ENCODE measurements at regions not wholly inside any gene's neighbourhood (a gene's known extent, or its start where the extent isn't known, plus 50 kb on each side); places are given as distances from the start of the nearest gene placed in this dataset.

- TF ChIP-seq RARB (CRISPR knock-in tag; IDR thresholded peaks at IDR 0.05), result no peak
- TF ChIP-seq ZFP3 (CRISPR knock-in tag; IDR thresholded peaks at IDR 0.05), result no peak
- no peak for TF ChIP-seq TSHZ2 (CRISPR knock-in tag; IDR thresholded peaks at IDR 0.05)
- no peak for TF ChIP-seq PATZ1 (CRISPR knock-in tag; IDR thresholded peaks at IDR 0.05; ENCODE audit: borderline replicate concordance)
- TF ChIP-seq ZFP30 (CRISPR knock-in tag; IDR thresholded peaks at IDR 0.05), result no peak
- TF ChIP-seq ZNF70 (CRISPR knock-in tag; IDR thresholded peaks at IDR 0.05), result no peak
- no peak for TF ChIP-seq PPARA (CRISPR knock-in tag; IDR thresholded peaks at IDR 0.05; ENCODE audit: borderline replicate concordance)
- no peak for TF ChIP-seq ZNF8 (CRISPR knock-in tag; IDR thresholded peaks at IDR 0.05)
- TF ChIP-seq CREB5 (CRISPR knock-in tag; IDR thresholded peaks at IDR 0.05; ENCODE audit: low read depth), result no peak
- TF ChIP-seq ISL1 (CRISPR knock-in tag; IDR thresholded peaks at IDR 0.05), result no peak
- TF ChIP-seq CSRNP3 (CRISPR knock-in tag; IDR thresholded peaks at IDR 0.05), result no peak
- no peak for TF ChIP-seq POU6F1 (CRISPR knock-in tag; IDR thresholded peaks at IDR 0.05; ENCODE audit: borderline replicate concordance, low read depth)
- TF ChIP-seq GLIS3 (CRISPR knock-in tag; IDR thresholded peaks at IDR 0.05), result no peak
- no peak for TF ChIP-seq TOX (CRISPR knock-in tag; IDR thresholded peaks at IDR 0.05; ENCODE audit: borderline replicate concordance)
- no peak for TF ChIP-seq TCF4 (CRISPR knock-in tag; IDR thresholded peaks at IDR 0.05; ENCODE audit: borderline replicate concordance)
- no peak for TF ChIP-seq ZNF565 (CRISPR knock-in tag; conservative IDR thresholded peaks at IDR 0.05; ENCODE audit: low read depth)
- TF ChIP-seq CSDC2 (CRISPR knock-in tag; IDR thresholded peaks at IDR 0.05), result no peak
- ATAC-seq, result no peak
Observed at GRCh38 chr11:82636615-82637014, 97.0 kb downstream of the FAM181B start.

- ATAC-seq, result no peak
- TF ChIP-seq TSHZ2 (CRISPR knock-in tag; IDR thresholded peaks at IDR 0.05) (no peak), ZNF8 (CRISPR knock-in tag; IDR thresholded peaks at IDR 0.05) (no peak), PATZ1 (CRISPR knock-in tag; IDR thresholded peaks at IDR 0.05; ENCODE audit: borderline replicate concordance) (no peak), ZFP3 (CRISPR knock-in tag; IDR thresholded peaks at IDR 0.05) (no peak), OSR1 (CRISPR knock-in tag; IDR thresholded peaks at IDR 0.05) (no peak), CSRNP3 (CRISPR knock-in tag; IDR thresholded peaks at IDR 0.05) (no peak), CSDC2 (CRISPR knock-in tag; IDR thresholded peaks at IDR 0.05) (no peak), RARB (CRISPR knock-in tag; IDR thresholded peaks at IDR 0.05) (no peak), CREB5 (CRISPR knock-in tag; IDR thresholded peaks at IDR 0.05; ENCODE audit: low read depth) (no peak), ISL1 (CRISPR knock-in tag; IDR thresholded peaks at IDR 0.05) (no peak), ZC3H10 (CRISPR knock-in tag; IDR thresholded peaks at IDR 0.05) (no peak), TOX (CRISPR knock-in tag; IDR thresholded peaks at IDR 0.05; ENCODE audit: borderline replicate concordance) (no peak), TCF4 (CRISPR knock-in tag; IDR thresholded peaks at IDR 0.05; ENCODE audit: borderline replicate concordance) (no peak), ARNTL (CRISPR knock-in tag; IDR thresholded peaks at IDR 0.05; ENCODE audit: borderline replicate concordance, low read depth) (no peak), PPARA (CRISPR knock-in tag; IDR thresholded peaks at IDR 0.05; ENCODE audit: borderline replicate concordance) (no peak)
Observed at GRCh38 chr11:82634091-82634490, 99.6 kb downstream of the FAM181B start.

Measured in SK-N-SH treated with all-trans-retinoic acid at 6 μM for 48 hours (cell line).